ENCODE measurements at regions not wholly inside any gene's neighbourhood (a gene's known extent, or its start where the extent isn't known, plus 50 kb on each side); places are given as distances from the start of the nearest gene placed in this dataset.

GRCh38 chr2:209316141-209316540 is 107.7 kb upstream of the MAP2 start:
- intact Hi-C loops (cut with DNase I): no loop called here
- no peak for ATAC-seq
- TF ChIP-seq, protein P1, sequence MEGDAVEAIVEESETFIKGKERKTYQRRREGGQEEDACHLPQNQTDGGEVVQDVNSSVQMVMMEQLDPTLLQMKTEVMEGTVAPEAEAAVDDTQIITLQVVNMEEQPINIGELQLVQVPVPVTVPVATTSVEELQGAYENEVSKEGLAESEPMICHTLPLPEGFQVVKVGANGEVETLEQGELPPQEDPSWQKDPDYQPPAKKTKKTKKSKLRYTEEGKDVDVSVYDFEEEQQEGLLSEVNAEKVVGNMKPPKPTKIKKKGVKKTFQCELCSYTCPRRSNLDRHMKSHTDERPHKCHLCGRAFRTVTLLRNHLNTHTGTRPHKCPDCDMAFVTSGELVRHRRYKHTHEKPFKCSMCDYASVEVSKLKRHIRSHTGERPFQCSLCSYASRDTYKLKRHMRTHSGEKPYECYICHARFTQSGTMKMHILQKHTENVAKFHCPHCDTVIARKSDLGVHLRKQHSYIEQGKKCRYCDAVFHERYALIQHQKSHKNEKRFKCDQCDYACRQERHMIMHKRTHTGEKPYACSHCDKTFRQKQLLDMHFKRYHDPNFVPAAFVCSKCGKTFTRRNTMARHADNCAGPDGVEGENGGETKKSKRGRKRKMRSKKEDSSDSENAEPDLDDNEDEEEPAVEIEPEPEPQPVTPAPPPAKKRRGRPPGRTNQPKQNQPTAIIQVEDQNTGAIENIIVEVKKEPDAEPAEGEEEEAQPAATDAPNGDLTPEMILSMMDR (IDR thresholded peaks at IDR 0.05): no peak

GRCh38 chr2:209321076-209321475 is 102.8 kb upstream of the MAP2 start:
- no peaks in the 10 kb centered on the region for H3K36me3 ChIP-seq
- no peak for DNase-seq
- H3K4me1 ChIP-seq: no peaks in the 10 kb centered on the region
- H3K9me3 ChIP-seq: no peaks in the 10 kb centered on the region
- TF ChIP-seq, protein P1 (IDR thresholded peaks at IDR 0.05): no peak
- no peak overlapping the region for H3K27ac ChIP-seq
- H3K4me3 ChIP-seq: no peak overlapping the region
- intact Hi-C loops (cut with DNase I): no loop called here
- no peak for ATAC-seq
- H3K27me3 ChIP-seq: no peaks in the 10 kb centered on the region

More at GRCh38 chr2:209316141-209316540, 107.7 kb upstream of the MAP2 start:
- no peaks in the 10 kb centered on the region for H3K27me3 ChIP-seq
- no peaks in the 10 kb centered on the region for H3K9me3 ChIP-seq
- no peak overlapping the region for H3K4me3 ChIP-seq
- DNase-seq: no peak
- no peak overlapping the region for H3K27ac ChIP-seq
- H3K4me1 ChIP-seq: no peaks in the 10 kb centered on the region
- no peaks in the 10 kb centered on the region for H3K36me3 ChIP-seq

DNA sequence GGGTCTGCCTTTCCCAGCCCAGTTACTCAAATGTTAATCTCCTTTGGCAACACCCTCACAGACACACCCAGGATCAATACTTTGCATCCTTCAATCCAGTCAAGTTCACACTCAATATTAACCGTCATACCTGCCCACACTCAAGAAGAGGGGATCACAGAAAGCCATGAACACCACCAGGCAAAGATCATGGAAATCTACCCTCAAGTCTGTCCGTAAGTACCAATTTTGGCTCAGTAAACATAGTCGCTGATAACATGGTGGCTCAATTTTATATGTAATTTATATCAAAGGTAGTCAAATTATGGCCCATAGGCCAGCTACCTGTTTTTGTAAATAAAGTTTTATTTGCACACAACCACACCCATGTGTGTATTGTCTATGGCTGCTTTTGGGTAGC is 102.3 kb upstream of the MAP2 start:
- no peak overlapping the region for H3K4me3 ChIP-seq
- DNase-seq (no peak), ATAC-seq (no peak)
- TF ChIP-seq, protein P1 (IDR thresholded peaks at IDR 0.05): no peak
- H3K36me3 ChIP-seq: no peaks in the 10 kb centered on the region
- intact Hi-C loops (cut with DNase I): no loop called here
- no peaks in the 10 kb centered on the region for H3K27me3 ChIP-seq
- no peak overlapping the region for H3K27ac ChIP-seq
- H3K4me1 ChIP-seq: no peaks in the 10 kb centered on the region
- H3K9me3 ChIP-seq: no peaks in the 10 kb centered on the region

GRCh38 chr2:209322041-209322440 is 101.8 kb upstream of the MAP2 start:
- Histone ChIP-seq H3K36me3 (no peaks in the 10 kb centered on the region), H3K4me3 (no peak overlapping the region), H3K4me1 (no peaks in the 10 kb centered on the region), H3K27me3 (no peaks in the 10 kb centered on the region), H3K9me3 (no peaks in the 10 kb centered on the region), H3K27ac (no peak overlapping the region)
- intact Hi-C loops (cut with DNase I): no loop called here
- no peak for ATAC-seq
- TF ChIP-seq, protein P1 (IDR thresholded peaks at IDR 0.05): no peak
- no peak for DNase-seq

DNA sequence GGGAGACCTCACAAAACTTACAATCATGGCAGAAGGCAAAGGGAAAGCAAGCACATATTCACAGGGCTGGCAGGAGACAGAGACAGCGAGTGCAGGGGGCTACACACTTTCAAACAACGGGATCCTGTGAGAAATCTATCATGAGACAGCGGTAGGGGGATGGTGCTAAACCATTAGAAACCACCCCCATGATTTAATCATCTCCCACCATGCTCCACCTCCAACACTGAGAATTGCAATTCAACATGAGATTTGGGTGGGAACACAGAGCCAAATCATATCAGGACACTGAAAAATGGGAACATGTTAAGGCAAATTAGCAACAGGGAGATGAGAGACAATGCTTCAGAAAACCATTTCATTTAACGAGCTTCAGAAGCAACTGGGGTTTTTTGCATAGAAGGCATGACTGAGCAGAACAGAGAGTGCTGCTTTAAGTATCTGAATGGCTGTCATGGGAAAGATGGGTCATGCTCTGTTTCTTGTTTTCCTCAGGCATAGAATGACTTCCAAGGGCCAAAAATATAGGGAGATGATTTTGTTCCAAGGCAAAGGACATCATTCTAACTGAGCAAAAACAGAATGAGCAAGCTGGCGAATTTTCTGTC is 100.8 kb upstream of the MAP2 start:
- H3K9me3 ChIP-seq: no peaks in the 10 kb centered on the region
- DNase-seq (no peak), ATAC-seq (no peak)
- no peak overlapping the region for H3K4me3 ChIP-seq
- H3K27ac ChIP-seq: no peak overlapping the region
- intact Hi-C loops (cut with DNase I): no loop called here
- TF ChIP-seq, protein P1 (IDR thresholded peaks at IDR 0.05): no peak
- no peaks in the 10 kb centered on the region for H3K4me1 ChIP-seq
- no peaks in the 10 kb centered on the region for H3K27me3 ChIP-seq
- H3K36me3 ChIP-seq: no peaks in the 10 kb centered on the region
